AML-193 (cell line): ENCODE measurements at regions not wholly inside any gene's neighbourhood (a gene's known extent, or its start where the extent isn't known, plus 50 kb on each side); places are given as distances from the start of the nearest gene placed in this dataset.

Experiments
- DNase-seq, 2 experiments: peaks; one replicate each; lab custom pipeline; 2025; lab: John Stamatoyannopoulos, UW

DNA sequence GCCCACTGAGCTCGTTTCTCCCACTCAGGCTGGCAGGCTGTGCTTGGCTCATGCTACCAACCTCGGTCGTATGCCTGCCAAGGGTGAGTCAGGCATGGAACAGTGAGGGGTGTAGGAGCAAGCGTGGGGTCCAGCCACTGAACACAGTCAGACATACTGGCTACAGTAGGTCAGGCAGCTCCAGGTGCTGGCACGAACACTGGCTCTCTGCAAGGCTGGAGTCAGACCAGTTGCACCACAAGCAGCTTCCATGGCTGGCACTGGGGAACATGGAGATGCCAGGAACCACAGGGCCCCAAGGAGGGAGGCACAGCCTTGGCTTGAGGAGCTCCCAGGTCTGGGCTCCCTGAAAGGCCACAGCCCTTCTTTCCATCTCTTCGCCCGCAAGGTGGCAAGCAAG, 410.7 kb upstream of the KIRREL3 start:
- DNase-seq = no peak

DNA sequence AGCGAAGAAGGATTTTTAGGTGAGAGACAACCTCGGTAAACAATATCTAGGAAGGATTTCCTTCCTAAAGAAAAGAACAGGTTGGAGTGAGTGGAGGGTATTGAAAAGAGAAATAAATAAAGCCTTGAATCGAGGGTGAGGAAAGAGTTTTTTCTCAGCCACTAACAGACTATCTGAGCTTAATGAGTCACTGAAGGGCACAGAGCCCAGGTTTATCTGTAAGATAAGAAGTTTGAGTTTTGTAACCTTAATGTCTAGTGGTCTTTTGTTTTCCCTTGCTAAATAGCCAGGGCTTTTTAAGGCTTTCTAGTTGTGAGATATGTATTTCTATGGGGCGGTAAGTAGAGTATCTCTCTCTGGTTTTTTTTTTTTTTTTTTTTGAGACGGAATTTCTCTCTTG, 394.5 kb upstream of the KIRREL3 start:
- DNase-seq = no peak

DNA sequence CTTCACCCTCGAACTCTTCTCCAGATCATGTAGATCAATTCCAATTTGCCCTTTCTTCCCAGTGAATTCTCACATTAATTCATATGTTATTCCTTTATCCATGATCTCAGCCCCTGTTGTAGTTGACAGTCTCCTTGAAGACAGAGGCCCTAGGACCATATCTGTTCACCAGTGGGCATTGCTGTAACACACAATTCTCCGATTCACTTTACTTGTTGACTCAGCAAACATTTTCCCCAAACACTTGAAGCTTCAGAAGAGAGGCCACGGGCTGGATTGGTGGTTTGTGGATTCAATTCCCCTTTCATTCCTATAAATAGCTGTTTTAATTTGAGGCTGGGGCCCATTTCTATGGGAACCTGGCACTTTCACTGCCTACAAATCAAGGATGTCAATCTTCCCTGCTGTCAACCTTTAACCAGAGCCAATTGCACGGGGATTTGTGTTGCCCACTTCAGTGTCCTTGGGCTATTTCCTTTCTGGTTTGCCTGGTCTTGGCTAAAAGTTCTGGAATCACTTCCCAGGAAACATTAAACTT, 393.0 kb upstream of the KIRREL3 start:
- no peak for DNase-seq

DNA sequence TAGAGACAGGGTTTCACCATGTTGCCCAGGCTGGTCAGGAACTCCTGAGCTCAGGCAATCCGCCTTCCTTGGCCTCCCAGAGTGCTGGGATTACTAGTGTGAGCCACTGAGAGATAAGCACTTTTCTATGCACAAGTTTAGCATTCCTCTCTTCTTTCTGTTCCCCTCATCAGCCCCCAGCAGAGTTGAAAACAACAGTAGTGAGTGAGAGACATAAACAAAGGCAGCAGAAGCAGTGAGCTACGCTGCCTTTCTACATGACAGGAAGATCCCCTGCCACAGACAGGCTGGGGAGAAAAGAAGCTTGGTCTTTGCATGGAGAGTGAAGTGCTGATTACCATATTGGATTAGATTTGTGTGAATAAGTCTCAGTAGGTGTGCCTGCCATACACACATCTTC, 392.0 kb upstream of the KIRREL3 start:
- DNase-seq = no peak

DNA sequence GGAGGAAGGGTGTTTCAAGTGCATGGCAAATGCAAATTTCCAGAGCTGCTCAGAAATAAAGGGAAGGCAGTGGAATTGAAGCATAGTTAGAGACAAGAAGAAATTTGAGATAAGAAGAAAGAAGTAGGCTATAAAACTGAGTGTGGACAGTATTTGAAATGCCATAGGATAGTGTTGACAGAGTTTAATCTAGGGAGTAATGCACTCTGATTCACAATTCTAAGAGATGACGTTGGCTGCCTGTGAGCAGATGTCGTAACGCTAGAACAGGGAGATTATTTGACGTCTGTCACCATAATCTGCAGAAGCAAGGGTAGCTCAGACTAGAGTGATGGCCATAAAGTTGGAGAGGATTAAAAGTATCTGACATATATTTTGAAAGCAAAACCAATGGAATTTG, 389.9 kb upstream of the KIRREL3 start:
- no peak for DNase-seq

DNA sequence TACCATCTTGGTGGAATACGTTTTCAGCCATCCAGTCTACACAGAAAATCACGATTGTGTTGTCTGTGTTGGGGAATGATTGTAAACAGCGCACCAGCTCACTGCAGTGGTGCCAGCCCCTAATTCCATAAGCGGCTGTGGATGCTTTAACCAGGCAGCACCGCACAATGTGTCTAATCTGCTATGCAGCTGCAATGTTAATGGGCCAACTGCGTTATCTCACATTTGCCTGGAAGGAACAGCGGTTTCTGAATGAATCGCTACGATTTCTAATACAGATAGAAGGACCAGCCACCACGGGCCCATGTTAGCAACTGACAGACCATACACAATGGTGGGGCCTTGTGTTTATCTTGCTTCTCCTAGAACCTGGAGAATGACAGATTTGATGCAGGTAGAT, 384.5 kb upstream of the KIRREL3 start:
- no peak for DNase-seq

DNA sequence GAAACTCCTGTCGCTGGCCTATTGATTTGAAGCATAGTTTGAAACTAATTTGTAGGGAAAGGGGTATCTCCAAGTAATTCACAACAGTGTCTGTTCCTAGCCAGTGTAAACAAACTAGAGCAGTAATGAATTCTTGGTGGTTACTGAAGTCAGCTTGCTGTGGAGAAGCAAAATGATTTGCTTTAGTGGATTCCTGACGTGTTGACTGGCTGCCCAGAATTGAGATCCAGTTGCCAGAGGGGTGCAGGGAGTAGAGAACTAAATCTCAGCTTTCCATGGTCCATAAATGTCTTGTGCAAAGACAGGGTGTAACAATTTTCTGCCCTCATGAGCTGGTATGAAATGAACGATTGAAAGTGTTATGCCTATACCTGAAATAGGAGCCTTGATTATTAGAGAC, 382.5 kb upstream of the KIRREL3 start:
- DNase-seq = no peak

DNA sequence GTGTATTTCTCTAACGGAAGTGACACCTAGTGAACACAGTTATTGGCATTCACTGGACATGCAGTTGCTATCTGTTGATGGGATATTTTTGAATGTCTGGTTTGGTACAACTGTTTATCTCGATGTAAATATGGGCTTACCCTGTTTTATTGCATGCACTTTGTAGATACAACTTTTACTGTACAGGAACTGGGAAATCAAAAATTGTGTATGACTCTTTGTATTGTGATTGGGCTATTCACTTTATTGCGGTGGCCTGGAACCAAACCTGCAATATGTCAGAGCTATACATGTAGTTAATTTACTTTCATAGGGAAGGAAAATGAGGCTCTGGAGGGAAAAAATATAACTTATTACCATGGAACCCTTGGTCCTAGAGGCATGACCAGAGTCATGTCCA, 380.7 kb upstream of the KIRREL3 start:
- no peak for DNase-seq

DNA sequence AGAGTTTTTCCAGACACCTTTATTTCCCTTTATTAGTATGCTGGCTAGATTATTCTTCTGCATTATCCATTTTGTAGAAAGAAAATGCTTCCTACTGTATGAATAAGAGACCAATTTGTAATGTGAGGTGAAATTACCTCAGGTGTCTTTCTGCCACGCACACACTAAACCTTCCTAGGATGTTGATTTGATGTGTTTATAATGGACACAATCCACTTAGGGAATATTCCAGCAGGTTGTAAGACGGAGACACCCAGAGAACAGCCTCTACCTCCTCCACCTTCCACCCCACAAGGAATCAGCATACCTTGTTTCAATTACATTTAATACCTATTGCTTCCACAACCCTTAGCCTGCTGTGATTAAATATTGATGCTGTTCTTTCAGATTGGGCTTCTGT, 379.1 kb upstream of the KIRREL3 start:
- no peak for DNase-seq

DNA sequence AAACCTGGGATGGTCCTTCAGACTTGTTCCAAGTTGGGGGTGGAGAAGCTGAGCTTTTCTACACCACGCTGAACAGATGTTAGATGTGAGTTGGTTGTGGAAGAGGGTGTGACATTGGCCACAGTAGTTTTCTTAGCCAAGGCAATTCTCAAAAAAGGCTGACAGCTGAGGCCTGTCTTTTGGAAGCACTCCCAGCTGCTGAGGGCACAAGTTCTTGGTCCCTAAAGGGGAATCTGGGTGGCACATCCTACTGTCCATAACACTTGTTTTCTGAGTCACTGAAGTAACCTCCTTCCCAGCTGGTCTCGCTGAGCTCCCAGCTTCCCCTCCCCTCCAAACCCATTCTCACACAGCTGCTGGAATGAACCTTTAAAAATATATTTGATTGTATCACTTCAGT, 375.7 kb upstream of the KIRREL3 start:
- DNase-seq = no peak

DNA sequence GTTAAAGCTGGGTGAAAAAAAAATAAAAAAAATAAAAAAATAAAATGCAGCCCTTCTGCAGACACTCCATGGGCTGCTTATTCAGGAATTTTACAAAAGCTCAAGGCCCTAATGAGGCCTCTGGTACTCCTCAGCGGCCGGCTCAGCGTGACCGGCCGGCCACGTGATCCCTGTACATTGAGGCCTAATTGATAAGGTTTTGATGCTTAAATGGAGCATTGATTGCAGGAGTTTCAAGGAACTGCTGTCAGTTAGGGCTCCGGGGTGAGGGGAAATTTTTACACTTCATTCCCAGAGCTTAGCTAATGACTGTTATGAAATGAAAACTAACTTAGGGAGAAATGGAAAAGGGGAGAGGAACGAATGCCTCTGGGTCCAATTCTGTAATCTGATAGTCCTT, 368.8 kb upstream of the KIRREL3 start:
- DNase-seq = no peak

DNA sequence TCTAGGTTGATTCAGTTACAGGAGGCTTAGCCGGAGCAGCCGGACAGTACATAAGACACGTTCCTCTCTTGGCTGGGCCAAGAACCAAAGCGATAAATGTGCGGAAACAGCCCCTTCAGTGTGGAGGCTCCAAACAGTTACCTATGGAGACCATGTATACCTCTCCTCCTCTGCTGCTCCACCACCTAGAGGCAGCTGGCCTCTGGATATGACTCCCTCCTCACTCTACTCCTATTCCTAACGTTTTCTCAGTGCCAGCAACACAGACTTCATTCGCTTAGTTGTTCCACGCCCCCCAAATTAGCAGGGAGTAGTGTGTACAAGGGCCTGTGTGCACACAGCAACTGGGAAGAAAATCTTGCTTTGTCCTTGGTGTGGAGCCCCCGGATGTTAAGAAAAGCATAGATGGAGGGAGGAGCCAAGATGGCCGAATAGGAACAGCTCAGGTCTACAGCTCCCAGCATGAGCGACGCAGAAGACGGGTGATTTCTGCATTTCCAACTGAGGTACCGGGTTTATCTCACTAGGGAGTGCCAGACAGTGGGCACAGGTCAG, 362.3 kb upstream of the KIRREL3 start:
- DNase-seq = no peak

DNA sequence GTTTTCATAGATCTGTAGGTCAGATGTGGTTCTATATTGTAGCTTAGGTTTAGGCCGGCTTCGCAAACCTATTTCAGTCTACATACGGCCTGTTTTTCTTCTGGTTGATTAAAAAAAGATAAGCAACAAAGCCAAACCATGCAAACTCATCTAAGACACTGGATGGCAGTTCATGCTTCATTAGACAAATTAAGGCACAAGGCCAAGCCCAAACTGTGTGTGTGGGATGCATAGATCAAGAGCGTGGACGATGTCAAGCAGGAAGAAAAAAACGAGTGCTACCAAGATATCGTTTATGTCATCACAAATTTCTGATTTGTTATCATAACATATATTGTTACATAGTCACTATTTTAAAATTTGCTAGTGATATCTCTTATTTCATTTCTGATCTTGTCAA, 357.6 kb upstream of the KIRREL3 start:
- no peak for DNase-seq

DNA sequence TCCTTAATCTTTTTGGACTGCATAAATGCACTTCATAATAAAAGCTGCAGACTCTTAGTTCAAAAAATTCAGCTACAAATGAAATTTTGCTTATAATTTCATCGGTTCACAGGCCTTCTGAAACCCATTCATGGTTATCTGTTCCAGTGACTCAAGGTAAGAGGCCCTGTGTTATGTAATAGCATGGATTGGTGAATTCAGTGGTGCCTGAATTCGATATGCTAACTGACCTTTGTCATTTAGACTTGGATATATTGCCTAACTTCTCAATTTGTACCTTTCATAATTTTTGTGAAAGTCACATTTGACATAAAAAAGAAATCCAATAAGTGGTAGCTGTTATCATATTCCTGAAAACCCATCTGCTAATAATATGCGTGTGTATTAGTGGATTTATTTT, 349.9 kb upstream of the KIRREL3 start:
- DNase-seq = no peak

DNA sequence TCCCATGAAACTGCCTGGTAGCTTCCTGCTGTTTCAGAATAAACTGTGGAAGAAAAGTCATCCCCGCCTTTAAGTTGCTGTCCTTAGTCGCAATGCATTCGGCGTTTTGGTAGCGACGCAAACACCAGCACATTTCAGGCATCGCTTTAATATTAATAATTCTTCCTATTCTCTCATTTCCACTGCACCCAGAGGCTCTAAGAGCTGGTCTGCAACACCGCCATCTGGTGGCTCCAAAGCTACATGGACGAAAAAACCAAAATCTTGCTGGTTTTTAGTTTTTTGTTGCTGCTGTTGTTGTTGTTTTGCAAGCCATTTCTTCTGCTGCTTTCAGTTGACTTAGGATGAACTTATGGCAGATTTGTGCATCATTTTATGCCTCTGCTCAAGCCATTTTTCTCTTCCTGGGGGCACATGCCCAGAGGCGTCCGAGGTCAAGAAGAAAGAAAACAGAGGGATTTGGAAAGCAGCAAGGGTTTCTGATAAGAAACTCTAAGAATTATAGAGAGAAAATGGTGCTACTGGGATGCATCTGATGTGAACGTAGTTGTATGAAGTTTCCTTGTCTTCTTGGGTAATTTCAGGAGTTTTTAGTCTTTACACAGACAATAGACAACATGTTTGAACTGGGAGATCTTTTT, 345.4 kb upstream of the KIRREL3 start:
- peak; percentile 5 to 14 for DNase-seq

DNA sequence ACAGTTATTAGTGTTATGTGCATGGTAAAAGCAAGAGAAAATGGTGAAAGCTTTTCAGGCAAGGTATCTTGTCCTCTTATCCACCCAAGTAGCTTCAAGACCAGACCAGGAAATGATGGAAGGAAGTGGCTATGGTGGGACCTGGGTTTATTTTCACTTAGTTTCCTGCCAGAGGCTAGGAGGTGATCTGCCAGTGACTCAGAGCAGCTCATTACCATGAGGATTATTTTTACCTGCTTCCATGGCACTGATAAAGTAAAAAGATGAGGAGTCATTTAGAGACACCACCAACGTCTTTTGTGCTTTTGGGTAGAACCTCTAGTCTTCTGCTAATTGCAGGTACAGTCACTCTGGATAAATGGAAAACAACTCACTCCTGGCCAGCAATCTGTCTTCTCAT, 339.9 kb upstream of the KIRREL3 start:
- DNase-seq = no peak

DNA sequence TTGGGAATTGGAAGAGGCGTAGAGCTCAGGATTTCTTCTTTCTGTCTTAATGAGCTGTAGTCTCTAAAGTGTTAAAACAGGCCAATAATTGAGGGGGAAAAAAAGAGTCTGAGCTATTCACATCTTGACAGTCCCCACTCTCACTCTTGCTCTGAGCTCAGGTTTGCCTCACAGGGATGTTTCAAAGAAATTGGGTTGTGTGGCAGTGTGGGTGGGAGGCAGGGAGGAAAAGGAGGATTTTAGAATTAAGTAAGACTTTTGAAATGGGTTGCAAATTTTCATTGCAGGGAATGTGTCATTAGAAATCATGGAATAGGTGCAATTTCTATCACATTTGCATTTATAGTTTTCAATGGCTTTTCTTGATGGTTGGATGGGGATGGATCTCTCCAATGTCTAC, 338.8 kb upstream of the KIRREL3 start:
- no peak for DNase-seq

DNA sequence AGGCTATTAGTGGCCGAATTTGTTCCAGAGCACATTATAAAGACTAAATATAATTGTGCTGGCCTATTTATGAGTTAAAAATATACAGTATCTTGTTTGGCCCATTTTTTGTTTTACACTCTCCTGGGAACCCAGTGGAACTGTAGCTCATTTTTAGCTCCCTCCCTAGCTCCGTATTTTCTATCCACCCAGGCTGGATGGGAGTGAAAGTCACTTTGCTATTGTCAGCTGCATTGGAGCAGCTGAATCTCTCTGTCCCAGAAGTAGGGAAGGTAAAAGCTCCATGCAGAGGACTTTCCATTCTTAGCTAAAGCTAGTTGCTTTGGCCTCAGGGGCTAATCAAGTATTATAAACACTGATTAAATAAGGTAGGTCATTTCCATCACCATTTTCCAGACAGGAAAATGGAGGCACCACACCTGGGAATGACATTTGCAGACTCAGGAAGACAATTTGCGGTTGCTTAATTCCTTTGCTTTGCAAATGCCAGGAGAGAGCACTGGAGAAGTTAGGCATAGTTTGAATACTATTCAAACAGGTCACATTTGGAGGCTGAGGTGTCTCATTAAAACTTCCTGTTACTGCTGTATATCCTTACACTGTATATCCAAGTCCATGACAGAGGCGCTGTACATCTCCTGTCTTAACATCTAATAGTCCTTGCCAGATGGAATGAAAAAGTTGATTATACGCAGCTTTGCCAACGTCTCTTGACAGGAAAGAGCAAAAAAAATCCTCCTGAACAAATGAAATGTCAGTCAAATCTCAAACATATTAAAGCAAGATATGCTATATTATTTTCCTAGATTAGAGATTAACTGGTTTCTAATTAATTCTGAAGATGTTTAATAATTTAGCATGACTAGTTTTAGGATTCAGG, 338.1 kb upstream of the KIRREL3 start:
- no peak for DNase-seq

DNA sequence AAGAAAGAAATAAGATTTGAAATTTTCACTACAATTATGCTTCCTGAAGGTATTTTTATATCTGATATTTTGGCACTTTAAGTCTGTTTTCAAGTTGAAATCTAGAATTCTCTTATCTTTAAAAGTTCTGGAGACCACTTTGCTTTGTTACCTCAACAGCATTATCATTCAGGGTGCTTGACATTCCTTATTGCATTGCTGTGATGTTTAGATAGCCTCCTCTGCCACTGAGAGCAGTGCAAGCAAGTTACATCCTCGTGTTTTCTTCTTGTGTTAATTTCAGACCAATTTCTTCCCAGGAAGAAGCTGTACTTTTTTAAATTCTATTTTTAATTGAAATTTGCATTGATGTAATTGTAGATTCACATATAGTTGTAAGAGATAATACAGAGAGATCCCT, 333.9 kb upstream of the KIRREL3 start:
- DNase-seq = no peak

DNA sequence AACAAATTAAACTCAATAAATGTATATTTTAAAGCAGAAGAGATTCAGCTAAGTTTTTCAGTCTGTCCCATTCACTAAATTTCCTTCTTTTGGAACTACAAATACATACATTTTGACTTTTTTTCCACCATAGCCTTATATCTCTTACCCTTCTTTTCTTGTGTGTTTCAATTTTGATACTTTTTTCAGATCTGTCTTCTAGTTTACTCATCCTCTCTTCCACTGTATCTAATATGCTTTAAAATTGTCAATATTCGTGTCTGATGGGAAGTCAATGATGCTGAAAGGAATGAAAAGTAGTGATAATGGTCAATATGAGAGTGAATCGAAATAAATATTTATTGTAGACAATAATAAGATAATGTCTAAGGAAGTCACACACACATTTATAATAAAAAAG, 332.3 kb upstream of the KIRREL3 start:
- DNase-seq = no peak

DNA sequence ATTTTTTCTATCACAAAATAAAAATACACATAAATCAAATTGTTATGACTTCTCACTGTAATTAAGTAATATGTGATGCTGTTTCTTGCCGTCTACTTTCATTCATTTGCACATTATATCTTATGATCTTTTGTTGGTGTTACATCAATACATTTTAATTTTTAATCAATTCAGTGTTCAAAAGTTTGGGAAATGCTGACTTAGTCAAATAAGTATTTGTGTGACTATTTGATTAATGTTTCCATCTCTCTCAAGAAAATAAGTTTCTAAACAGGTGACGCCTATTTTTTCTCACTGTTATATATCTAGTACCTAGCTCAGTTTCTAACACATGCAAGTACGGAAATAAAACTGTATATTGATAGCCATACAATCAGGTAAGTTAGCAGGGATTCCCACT, 329.5 kb upstream of the KIRREL3 start:
- no peak for DNase-seq

DNA sequence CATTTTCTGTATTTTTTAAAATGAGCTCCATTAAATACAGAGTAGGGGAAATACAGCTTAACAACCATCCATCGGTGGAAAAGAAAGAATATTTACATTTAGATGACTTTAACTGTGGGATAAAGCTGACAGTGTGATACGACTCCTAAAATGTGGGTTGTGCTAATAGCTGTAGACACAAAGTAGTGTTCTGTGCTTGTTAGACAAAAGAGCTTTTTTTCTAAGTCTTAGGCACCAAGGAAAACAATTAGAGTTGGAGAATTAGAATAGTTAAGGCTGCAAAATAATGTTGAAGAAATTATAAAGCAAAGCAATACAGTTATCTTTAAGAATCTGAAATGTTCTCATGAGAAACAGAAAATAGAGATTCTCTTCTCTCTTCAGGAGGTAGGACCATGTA, 307.7 kb upstream of the KIRREL3 start:
- no peak for DNase-seq

DNA sequence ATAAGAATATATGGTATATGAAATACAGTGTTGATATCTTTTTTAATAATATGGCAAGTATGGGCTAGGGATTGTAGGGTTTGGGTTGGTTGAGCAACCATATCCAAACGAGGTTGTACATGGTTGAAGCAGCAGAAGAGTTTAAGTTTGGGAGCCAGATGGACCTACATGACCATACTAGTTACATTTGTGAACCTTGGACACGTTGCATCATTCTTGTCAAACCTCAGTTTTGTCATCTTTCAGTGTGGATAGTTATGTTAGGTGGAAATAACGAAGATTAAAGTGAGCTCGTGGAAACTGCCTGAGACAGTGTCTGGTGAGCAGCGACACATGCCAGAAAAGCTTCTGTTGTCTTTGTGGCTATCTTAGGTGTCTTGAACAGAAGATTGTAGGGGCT, 307.1 kb upstream of the KIRREL3 start:
- no peak for DNase-seq
